ENCODE measurements at regions not wholly inside any gene's neighbourhood (a gene's known extent, or its start where the extent isn't known, plus 50 kb on each side); places are given as distances from the start of the nearest gene placed in this dataset.
"Not testable (repeated sequence)": the region's sequence is repeated elsewhere in the genome, so short reads cannot be mapped to it uniquely, and the experiment has no call there.

DNA sequence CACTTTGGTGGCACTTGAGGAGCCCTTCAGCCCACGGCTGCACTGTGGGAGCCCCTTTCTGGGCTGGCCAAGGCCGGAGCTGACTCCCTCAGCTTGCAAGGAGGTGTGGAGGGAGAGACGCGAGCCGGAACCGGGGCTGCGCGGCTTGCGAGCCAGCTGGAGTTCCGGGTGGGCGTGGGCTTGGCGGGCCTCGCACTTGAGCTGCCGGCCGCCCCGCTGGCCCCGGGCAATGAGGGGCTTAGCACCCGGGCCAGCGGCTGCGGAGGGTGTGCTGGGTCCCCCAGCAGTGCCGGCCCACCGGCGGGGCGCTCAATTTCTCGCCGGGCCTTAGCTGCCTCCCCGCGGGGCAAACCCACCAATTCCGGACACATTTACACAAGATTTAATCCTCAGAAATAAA is 113.7 kb upstream of the RXFP1 start:
- DNase-seq: not testable (repeated sequence)

DNA sequence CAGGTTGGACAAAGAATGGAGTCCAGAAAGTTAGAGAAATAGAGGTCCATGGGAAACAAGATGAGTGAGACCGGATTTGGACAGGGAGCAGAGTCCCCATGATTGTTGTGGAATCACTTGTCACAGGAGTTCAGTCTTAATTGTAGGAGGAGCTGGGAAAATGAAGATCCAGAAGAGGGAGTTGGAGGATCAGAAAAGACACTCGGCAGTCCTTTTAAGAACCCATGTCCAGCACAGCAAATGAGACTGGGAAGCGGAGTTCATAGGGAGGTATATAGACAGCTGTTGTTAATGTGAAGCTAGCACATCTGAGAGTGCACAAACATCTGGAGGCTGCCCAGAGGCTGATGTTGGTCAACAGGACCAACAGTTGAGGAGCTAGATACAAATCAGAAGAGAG is 111.4 kb upstream of the RXFP1 start:
- no peak for DNase-seq

DNA sequence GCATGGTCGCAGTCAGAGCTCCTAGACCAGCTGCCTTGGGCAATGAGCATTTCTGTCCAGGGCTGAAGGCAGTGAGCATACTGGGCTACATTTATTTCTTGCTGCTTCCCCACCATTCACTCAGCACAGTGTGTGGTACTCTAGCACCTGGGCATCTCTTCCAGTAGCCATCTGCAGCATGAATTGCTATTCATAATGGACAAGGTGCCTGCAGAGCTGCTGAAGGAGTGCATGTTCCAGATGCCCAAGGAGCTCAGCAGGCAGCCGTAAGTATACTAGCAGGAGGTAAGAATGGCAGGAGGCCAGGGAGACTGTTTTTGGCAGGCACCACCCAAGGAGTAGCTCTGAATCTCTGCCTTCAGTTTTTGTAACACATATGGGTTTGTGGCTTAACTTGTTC is 110.4 kb upstream of the RXFP1 start:
- DNase-seq: no peak

DNA sequence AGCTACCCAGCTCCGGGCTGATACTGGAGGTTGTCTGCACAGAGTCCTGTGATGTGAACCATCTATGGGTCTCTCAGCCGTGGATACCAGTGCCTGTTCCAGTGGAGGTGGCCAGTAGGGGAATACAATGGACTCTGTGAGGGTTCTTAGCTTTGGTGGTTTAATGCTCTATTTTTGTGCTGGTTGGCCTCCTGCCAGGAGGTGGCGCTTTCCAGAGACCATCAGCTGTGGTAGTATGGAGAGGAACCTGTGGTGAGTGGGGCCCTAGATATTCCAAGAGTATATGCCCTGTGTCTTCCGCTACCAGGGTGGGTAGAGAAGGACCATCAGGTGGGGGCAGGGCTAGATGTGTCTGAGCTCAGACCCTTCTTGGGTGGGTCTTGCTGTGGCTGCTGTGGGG is 103.0 kb upstream of the RXFP1 start:
- not testable (repeated sequence) for DNase-seq

DNA sequence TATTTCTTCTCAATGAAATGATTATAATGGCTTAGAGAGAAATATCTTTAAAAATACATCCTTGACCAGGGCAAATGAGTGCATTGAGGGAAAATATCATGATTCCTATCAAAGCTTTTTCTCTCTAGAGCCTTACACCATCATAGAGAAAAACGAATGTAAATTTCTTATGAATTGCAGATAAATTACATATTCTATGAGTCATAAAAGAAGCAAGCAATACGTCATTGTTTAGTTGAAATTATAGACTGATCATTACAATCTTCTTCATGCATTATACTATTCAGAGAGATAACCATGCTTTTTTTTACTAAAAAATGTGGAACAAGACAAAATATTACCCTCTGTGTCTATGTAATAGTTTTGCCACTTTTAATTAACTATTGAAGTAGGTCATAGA is 100.9 kb upstream of the RXFP1 start:
- no peak for DNase-seq

DNA sequence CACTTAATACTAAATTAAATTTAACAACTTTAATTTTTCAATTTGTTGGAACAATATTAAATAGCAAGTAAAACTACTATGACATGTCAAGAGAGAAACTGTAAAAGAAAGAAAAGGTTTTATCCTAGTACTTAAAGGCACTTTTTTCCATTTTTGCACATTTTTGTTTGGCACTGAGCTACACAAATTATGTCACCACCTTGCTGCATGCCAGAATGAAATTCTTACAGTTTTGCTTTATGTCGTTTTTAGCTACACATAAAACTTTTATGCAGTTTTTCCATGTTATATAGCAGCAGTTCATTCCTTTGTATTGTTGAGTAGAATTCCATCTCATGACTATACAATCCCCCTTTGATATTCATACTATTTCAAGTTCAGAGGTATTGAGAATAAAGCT is 99.1 kb upstream of the RXFP1 start:
- peak; percentile 74 for DNase-seq

DNA sequence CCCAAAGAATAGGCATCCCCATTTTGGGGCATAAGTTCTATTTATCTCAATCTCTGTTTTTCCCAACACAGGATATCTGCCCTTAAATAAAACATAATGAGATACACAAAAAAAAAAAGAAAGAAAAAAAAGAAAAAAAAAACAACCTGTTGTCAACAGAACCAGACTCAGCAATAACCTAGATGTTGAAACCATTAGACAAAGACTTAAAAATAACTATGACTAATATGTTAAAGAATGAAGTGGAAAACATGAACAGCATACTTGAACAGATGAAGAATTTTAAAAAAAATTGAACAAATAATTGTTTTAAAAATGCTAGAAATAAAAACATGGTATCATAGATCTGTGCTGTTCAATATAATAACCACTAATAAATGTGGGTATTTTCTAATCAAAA is 93.4 kb upstream of the RXFP1 start:
- DNase-seq: no peak

DNA sequence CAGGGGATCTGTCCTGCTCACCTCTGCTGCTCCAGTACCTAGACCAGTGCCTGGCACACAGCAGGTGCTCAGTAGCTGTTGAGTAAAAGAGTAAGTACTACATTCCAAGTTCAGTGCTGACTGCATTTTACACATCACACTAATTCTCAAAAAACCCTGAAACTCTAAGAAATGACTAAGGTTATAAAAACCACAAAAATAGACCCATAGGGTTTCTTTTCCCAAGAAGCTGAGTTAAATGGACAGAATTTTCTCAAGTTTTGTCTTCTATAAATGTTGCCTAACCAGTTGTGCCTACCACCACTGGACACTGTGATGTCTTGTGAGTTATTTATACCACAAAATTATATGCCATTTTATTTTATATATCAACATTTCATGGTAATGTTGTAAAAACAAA is 78.9 kb upstream of the RXFP1 start:
- no peak for DNase-seq

DNA sequence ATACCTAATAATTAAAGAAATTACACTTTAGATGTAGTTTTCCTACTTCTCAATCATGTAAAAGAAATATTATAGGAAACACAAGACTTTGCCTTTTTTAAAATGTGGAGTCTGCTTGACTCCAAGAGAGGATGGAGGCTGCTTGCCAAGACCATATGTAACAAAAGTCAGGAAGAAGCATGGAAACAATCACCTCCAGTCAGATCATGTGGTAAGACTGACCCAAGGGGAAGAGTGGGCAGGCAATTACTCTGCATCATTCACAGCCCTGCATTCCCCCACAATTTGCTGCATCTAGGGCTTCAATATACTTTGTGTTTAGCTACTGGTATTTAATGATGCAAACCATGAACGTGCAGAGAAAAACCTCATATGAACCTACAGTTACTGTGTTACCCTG is 78.0 kb upstream of the RXFP1 start:
- DNase-seq: no peak

DNA sequence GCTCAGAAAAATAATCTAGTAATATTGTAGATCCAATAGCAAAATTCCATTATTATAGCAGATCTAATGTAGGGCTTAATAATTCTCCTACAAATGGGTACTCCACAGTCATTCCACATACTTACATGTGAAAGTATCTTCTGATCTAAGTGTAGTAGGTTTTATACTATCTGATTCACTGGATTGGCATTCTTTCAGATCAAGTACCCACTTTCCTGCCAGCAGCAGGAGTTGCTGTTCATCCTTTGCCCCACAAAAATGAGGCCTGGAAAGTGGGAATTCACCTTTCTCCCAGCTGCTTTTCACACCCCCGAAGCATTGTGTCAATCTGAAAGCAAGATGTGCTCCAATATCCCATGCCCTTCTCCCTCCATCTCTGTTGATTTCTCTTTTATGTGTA is 77.1 kb upstream of the RXFP1 start:
- DNase-seq: no peak

DNA sequence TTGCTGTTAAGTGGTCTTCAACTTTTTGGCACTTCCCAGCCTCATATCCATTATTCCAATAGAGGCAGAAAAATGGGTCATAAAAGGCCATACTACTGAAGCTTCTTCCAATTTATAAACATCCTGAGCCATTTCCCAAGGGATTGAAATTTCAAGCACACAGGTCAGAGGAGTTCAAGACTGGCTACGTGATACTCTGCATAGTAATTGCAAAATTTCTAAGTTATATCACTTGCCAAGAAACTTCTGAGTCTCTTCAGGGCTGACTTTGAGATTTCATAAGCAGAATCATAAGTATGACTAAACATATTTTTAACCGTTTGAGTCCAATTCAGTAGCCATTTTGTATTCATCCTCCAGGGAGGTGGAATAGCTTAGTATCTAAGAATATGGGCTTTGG is 75.6 kb upstream of the RXFP1 start:
- no peak for DNase-seq

DNA sequence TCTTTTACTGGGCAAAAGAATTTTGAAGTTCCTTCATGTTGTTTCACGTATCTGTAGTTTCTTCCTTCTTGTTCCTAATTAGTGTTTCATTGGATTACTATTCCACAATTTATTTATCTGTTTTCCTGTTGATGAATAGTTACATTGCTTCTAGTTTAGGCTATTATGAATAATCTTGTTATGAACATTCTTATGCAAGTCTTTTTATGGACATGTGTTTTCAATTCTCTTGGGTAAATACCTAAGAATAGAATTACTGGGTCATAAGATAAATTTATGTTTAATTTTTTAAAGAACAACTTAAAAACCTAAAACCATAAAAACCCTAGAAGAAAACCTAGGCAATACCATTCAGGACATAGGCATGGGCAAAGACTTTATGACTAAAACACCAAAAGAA is 70.9 kb upstream of the RXFP1 start:
- DNase-seq: no peak

DNA sequence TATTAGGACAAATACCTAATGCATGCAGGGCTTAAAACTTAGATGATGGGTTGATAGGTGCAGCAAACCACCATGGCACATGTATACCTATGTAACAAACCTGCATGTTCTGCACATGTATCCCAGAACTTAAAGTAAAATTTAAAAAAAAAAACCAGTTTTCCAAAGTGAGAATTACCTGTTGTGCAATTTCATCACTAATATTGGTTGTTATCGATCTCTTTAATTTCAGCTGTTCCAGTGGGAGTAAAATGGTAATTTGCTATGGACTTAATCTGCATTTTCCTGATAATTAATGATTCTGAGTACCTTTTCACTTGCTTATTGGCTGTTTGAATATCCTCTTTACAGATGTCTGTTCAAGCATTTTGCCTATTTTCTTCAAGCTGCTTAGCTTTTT is 69.6 kb upstream of the RXFP1 start:
- not testable (repeated sequence) for DNase-seq

DNA sequence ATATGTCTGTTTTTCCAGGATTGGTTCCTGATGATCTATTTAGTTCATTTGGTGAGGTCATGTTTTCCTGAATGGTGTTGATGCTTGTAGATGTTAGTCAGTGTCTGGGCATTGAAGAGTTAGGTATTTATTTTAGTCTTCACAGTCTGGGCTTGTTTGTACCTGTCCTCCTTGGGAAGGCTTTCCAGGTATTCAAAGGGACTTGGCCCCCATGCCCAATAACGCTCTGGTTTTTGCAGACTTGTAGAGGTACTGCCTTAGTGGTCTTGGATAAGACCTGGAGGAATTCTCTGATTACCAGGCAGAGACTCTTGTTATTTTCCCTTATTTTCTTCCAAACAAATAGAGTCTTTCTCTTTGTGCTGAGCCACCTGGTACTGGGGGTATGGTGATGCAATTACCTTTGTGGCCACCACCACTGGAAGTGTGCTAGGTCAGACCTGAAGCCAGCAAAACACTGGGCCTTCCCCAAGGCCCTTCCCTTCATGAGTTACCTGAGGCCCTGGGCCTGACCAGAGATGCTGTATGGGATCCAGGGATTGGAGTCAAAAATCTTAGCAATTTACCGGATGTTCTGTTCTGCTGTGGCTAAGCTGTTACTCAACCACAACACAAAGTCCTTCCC is 63.3 kb upstream of the RXFP1 start:
- DNase-seq: no peak

DNA sequence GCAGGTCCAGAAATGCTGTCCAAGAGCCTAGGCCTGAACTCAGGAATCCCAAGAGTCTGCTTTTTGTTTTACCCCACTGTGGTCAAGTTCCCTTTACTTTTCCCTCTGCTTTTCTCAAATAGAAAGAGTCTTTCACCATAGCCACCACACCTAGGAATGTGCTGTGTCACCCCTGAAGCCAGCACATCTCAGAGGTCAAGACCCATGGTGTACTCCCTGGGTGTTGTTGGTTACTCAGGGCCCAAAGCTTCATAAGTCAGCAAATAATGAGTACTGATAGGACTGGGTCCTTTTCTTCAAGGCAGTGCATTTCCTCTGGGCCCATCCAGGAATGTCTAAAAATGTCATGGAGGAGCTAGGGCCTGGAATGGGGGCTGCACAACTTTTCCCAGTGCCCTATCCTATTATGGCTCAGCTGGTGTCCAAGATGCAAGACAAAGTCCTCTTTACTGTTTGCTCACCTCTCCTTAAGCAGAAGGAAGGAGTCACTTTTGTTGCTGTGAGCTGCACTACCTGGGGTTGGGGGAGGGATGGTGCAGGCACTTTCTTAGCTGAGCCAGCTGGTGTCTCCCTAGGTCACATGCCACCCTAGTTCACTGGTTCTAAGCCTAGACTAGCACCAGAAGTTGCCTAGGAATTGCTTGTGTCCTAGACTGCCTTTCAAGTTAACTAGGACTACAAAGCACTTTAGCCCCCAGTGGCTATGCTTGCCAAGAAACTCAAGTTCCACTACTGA is 62.4 kb upstream of the RXFP1 start:
- DNase-seq: no peak

DNA sequence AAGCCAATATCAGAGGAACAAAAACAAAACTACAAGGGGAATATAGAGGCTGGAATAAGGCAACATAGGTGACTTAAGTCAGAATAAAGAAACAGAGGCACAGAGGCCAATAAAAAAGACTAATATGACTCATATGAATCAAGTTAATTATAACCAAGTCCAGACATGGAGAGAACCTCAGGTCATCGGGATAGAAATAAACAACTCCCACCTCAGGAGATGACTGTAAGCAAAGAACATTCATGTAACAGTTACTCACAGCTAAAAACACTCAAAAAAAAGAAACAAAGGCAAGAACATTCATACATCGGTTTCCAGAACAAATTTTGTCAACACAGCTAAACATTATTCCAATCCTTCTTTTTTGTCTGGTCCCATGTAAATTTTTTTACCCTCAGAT is 60.3 kb upstream of the RXFP1 start:
- DNase-seq: no peak

DNA sequence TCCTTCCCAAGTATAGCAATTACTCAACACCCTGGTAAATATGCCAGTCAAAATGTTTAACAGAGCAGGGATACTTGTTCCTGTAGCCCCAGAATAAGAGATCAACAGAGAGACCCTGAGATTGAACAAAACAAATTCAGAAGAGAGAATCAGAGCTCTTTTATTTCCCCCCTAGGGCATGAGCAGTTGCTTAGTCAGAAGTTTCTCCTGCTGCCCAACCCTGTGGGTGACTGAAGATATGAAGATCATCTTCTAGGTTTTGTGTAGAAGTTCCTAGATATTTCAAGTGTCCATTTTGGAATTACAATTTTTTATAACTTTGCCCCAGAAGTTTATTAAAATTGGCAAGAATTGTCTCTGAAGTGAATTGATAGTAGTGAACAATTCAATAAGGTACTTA is 59.1 kb upstream of the RXFP1 start:
- DNase-seq: no peak
